ENCODE measurements at regions not wholly inside any gene's neighbourhood (a gene's known extent, or its start where the extent isn't known, plus 50 kb on each side); places are given as distances from the start of the nearest gene placed in this dataset.

GRCh38 chr3:94875149-94875548 is 812.3 kb downstream of the NSUN3 start:
- no peak for TF ChIP-seq EZH2 (IDR thresholded peaks at IDR 0.05; ENCODE audit: borderline replicate concordance, low read length)
- no peak for TF ChIP-seq CTCF (conservative IDR thresholded peaks at IDR 0.05 in 1 of 2, IDR thresholded peaks at IDR 0.05 in 1 of 2; ENCODE audit: extremely low read depth in 1 of 2, insufficient read depth in 1 of 2, low read depth in 1 of 2, low read length in 2 of 2)

Data from mammary epithelial cell (primary cell).